Aorta (tissue), 5 donors: ENCODE measurements at regions not wholly inside any gene's neighbourhood (a gene's known extent, or its start where the extent isn't known, plus 50 kb on each side); places are given as distances from the start of the nearest gene placed in this dataset.
"Not testable (repeated sequence)": the region's sequence is repeated elsewhere in the genome, so short reads cannot be mapped to it uniquely, and the experiment has no call there.

Experiments
- ATAC-seq: fragments of 200-7000 bp; cut with Tn5 transposase; one replicate; pipeline ENCODE4 v1.9.1; 2022; ENCODE audit warnings: moderate library complexity; ENCODE audit not compliant: low FRiP score
- DNase-seq, 2 donors: peaks; one replicate each; pipeline ENCODE4 v3.0.0-alpha.2; 2020
- H3K27ac ChIP-seq, 2 donors: one replicate each; pipeline ENCODE4 v1.5.1; 2013; ENCODE audit warnings: low read length in 2 of 2, mild to moderate bottlenecking in 2 of 2, moderate library complexity in 2 of 2, control low read depth in 1 of 2, inconsistent platforms in 1 of 2, low read depth in 1 of 2
- H3K27me3 ChIP-seq, 2 donors: one replicate each; pipeline ENCODE4 v1.6.1; 2013; ENCODE audit warnings: control low read depth in 1 of 2, low read length in 1 of 2, mild to moderate bottlenecking in 1 of 2, moderate library complexity in 1 of 2; ENCODE audit not compliant: insufficient read depth in 2 of 2, control insufficient read depth in 1 of 2
- H3K36me3 ChIP-seq, 2 donors: one replicate each; pipeline ENCODE4 v1.6.1; 2013; ENCODE audit warnings: control low read depth in 1 of 2, low read length in 1 of 2, mild to moderate bottlenecking in 1 of 2; ENCODE audit not compliant: insufficient read depth in 2 of 2, control insufficient read depth in 1 of 2
- H3K4me1 ChIP-seq, 2 donors: one replicate each; pipeline ENCODE4 v1.6.1; 2013; ENCODE audit warnings: low read length in 2 of 2, control low read depth in 1 of 2, mild to moderate bottlenecking in 1 of 2, moderate library complexity in 1 of 2; ENCODE audit not compliant: insufficient read depth in 2 of 2, control insufficient read depth in 1 of 2
- H3K4me3 ChIP-seq, 2 donors: one replicate each; pipeline ENCODE4 v1.5.1; 2013; ENCODE audit warnings: low read length in 2 of 2, control low read depth in 1 of 2, mild to moderate bottlenecking in 1 of 2
- H3K9me3 ChIP-seq: one replicate; pipeline ENCODE4 v1.6.1; 2013; ENCODE audit warnings: mild to moderate bottlenecking, low read length; ENCODE audit not compliant: control insufficient read depth
- WGBS, 2 donors: extraction: QIAGEN DNeasy Blood & Tissue Kit; methylation state at CpG; one replicate each; pipeline ENCODE4 v1.1.7; 2013; 5-methylcytosine and 5-hydroxymethylcytosine counted together
- intact Hi-C, 2 donors: fragments of 100-400 bp; cut with DNase I; formaldehyde crosslinking; loops; one replicate each; pipeline versions ENCODE4 v1.14.2 to v1.15.0; 2022
- donor health status: healthy with polysubstance abuse.
- donor health status: Bipolar disorder and iron deficiency.
- donor health status: DM: no; HTN: no; CAD: no.
- donor health status: DM: no; HTN: no; CAD: no.
- donor health status: DM: yes; HTN: yes; CAD: no.

- H3K27ac ChIP-seq: no peak overlapping the region
- no peaks in the 10 kb centered on the region for H3K9me3 ChIP-seq
- intact Hi-C loops: no loop called here
- no peak for DNase-seq
- no peak overlapping the region for H3K4me3 ChIP-seq
- no peak for ATAC-seq
- H3K27me3 ChIP-seq: no peaks in the 10 kb centered on the region
- H3K36me3 ChIP-seq: no peaks in the 10 kb centered on the region
- no peaks in the 10 kb centered on the region for H3K4me1 ChIP-seq
- WGBS, 2 donors: 89 to 91% methylated on average over 4 to 5 of the region's 5 CpGs
Observed at GRCh38 chr2:62631160-62632085, 74.1 kb upstream of the EHBP1 start.

GRCh38 chr2:62630206-62630605 lies 75.3 kb upstream of the EHBP1 start:
- H3K36me3 ChIP-seq, ATAC-seq, H3K4me3 ChIP-seq, H3K27ac ChIP-seq, DNase-seq, intact Hi-C loops, H3K9me3 ChIP-seq, H3K27me3 ChIP-seq, H3K4me1 ChIP-seq: not testable (repeated sequence)
- WGBS, 2 donors: 94 to 96% methylated on average over 10 to 28 of the region's 28 CpGs

DNA sequence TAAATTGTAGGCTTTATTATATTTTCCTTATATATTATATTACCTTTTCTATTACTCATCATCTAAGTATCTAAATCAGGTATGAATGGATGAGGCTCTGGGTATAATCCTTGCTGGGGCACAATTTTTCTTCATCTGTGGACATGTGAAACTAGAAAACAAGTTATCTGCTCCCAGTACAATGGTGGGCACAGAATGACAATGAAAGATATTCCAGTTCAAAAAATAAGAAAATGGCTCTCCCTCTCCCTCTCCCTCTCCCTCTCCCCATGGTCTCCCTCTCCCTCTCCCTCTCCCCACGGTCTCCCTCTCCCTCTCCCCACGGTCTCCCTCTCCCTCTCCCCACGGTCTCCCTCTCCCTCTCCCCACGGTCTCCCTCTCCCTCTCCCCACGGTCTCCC lies 76.2 kb upstream of the EHBP1 start:
- ATAC-seq, intact Hi-C loops: not testable (repeated sequence)
- 79% methylated on average over 5 of the region's 5 CpGs; no CpG with 5 or more reads in 1 of the 2 donors for WGBS, 2 donors

GRCh38 chr2:62627667-62628066 lies 77.8 kb upstream of the EHBP1 start:
- H3K27me3 ChIP-seq: no peaks in the 10 kb centered on the region
- H3K27ac ChIP-seq: no peak overlapping the region
- no peak overlapping the region for H3K4me3 ChIP-seq
- no peaks in the 10 kb centered on the region for H3K4me1 ChIP-seq
- DNase-seq: no peak
- H3K9me3 ChIP-seq: no peaks in the 10 kb centered on the region
- 69 to 71% methylated on average over 5 of the region's 5 CpGs for WGBS, 2 donors
- no peaks in the 10 kb centered on the region for H3K36me3 ChIP-seq
- intact Hi-C loops: no loop called here
- no peak for ATAC-seq

More for the DNA sequence above, 76.2 kb upstream of the EHBP1 start:
- not testable (repeated sequence) for H3K9me3 ChIP-seq, H3K27me3 ChIP-seq, H3K4me3 ChIP-seq, H3K27ac ChIP-seq, H3K4me1 ChIP-seq, DNase-seq, H3K36me3 ChIP-seq

GRCh38 chr2:62624855-62625254 lies 80.7 kb upstream of the EHBP1 start:
- ATAC-seq (no peak), DNase-seq (no peak)
- H3K9me3 ChIP-seq: peaks cover 2% of the 10 kb centered on the region
- H3K4me3 ChIP-seq: no peak overlapping the region
- no peaks in the 10 kb centered on the region for H3K27me3 ChIP-seq
- H3K27ac ChIP-seq: no peak overlapping the region
- no peaks in the 10 kb centered on the region for H3K4me1 ChIP-seq
- intact Hi-C loops: no loop called here
- no peaks in the 10 kb centered on the region for H3K36me3 ChIP-seq
- WGBS, 2 donors: 55 to 69% methylated on average over 3 of the region's 3 CpGs

GRCh38 chr2:62616486-62616885 lies 89.0 kb upstream of the EHBP1 start:
- WGBS, 2 donors: 91 to 96% methylated on average over 2 of the region's 2 CpGs
- H3K27me3 ChIP-seq, H3K4me3 ChIP-seq, DNase-seq, H3K4me1 ChIP-seq, intact Hi-C loops, H3K36me3 ChIP-seq, H3K9me3 ChIP-seq, ATAC-seq, H3K27ac ChIP-seq: not testable (repeated sequence)

- 21 to 43% methylated on average over 2 of the region's 2 CpGs for WGBS, 2 donors
- H3K9me3 ChIP-seq: no peaks in the 10 kb centered on the region
Observed at GRCh38 chr2:62611854-62612253, 93.7 kb upstream of the EHBP1 start.

GRCh38 chr2:62605471-62605870 lies 99.5 kb upstream of the TMEM17 start:
- H3K4me1 ChIP-seq, DNase-seq, H3K27ac ChIP-seq, H3K27me3 ChIP-seq, H3K9me3 ChIP-seq, H3K36me3 ChIP-seq, H3K4me3 ChIP-seq, intact Hi-C loops, ATAC-seq: not testable (repeated sequence)
- 83% methylated on average over 13 of the region's 13 CpGs for WGBS, 2 donors

More at GRCh38 chr2:62611854-62612253, 93.7 kb upstream of the EHBP1 start:
- DNase-seq (no peak), ATAC-seq (no peak)
- intact Hi-C loops: no loop called here
- Histone ChIP-seq H3K27me3 (no peaks in the 10 kb centered on the region), H3K27ac (no peak overlapping the region), H3K36me3 (no peaks in the 10 kb centered on the region), H3K4me3 (no peak overlapping the region), H3K4me1 (no peaks in the 10 kb centered on the region)

DNA sequence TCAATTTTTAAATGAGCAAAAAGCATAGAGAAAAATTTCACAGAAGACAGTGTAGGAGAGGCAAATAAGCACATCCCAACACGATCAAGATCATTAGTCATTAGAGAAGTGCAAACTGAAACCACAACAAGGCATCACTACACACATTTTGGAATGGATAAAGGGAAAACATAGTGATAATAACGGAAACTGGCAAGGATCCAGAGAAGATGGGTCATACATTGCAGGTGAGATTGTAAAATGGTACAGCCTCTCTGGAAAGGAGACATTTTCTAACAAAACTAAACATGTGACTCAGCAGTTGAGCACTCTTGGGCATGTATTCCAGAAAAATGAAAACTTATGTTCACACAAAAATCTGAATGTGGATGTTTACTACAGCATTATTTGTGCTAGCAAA lies 98.3 kb upstream of the TMEM17 start:
- no peak for ATAC-seq
- DNase-seq: no peak
- intact Hi-C loops: no loop called here
- Histone ChIP-seq H3K27me3 (no peaks in the 10 kb centered on the region), H3K27ac (no peak overlapping the region), H3K4me3 (no peak overlapping the region), H3K4me1 (no peaks in the 10 kb centered on the region), H3K9me3 (peaks cover 1% of the 10 kb centered on the region), H3K36me3 (no peaks in the 10 kb centered on the region)
- 72 to 75% methylated on average over 2 of the region's 2 CpGs for WGBS, 2 donors
